ENCODE measurements at regions not wholly inside any gene's neighbourhood (a gene's known extent, or its start where the extent isn't known, plus 50 kb on each side); places are given as distances from the start of the nearest gene placed in this dataset.

DNA sequence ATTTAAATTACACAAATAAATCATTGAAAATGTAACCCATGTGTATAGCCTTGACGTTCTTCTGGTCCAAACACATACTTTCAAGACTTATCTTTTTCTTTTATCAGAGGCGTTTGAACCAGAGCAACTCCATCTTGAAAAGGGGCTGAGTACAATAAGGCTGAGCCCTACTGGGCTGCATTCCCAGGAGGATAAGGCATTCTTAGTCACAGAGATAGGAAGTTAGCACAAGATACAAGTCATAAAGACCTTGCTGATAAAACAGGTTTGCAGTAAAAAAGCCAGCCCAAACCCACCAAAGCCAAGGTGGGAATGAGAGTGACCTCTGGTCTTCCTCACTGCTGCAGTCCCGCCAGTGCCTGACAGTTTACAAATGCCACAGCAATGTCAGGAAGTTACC, 101.0 kb upstream of the IGSF10 start:
- in situ Hi-C loops (cut with MboI; ENCODE audit: low sequenced_read_pairs, unreplicated experiment): no loop called here
- no peak for DNase-seq (ENCODE audit: low spot score)
- TF ChIP-seq CTCF (IDR thresholded peaks at IDR 0.05; ENCODE audit: borderline replicate concordance, control extremely low read depth, extremely low read depth, insufficient read depth, missing control alignments): no peak

GRCh38 chr3:151560738-151561137, 99.9 kb upstream of the IGSF10 start:
- TF ChIP-seq CTCF (IDR thresholded peaks at IDR 0.05; ENCODE audit: borderline replicate concordance, control extremely low read depth, extremely low read depth, insufficient read depth, missing control alignments): no peak
- in situ Hi-C loops (cut with MboI; ENCODE audit: low sequenced_read_pairs, unreplicated experiment): no loop called here
- no peak for DNase-seq (ENCODE audit: low spot score)

DNA sequence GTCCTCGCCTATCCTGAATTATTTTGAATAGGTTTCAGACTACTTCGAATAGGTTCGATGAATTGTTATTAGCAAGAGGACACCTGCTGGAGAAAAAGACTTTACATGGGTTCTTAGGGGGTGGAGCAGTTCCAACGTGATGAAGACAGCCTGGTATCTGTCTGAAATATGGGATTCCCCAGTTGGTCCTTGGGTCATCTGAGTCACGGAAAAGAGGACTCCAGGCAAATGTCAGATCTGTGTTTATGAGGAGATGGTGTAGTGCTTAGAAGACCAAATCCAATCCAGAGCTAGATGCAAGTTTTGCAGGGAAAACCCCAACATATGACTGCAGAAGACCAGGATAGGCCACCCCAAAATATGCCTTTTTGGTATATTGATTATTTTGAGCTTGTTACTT, 98.9 kb upstream of the IGSF10 start:
- in situ Hi-C loops (cut with MboI; ENCODE audit: low sequenced_read_pairs, unreplicated experiment): no loop called here
- no peak for DNase-seq (ENCODE audit: low spot score)
- TF ChIP-seq CTCF (IDR thresholded peaks at IDR 0.05; ENCODE audit: borderline replicate concordance, control extremely low read depth, extremely low read depth, insufficient read depth, missing control alignments): no peak

DNA sequence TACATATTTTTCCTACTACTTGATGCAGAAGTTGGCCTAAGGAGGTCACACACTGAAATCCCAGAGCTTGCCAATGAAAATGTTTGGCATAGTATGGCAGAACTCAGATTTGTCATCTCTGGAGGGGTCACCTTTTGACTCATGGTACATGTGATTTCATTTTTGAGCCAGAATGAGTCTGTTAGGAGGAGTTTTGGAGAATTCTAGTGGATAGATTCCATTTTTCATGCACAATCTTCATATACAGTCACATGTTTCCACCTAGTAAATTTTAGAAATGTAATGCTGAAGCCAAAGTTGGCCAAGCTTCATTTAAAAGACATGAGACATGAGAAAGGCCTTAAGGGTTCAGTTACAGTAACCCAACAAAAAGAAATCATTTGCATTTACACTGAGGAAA, 97.8 kb upstream of the IGSF10 start:
- no peak for DNase-seq (ENCODE audit: low spot score)

DNA sequence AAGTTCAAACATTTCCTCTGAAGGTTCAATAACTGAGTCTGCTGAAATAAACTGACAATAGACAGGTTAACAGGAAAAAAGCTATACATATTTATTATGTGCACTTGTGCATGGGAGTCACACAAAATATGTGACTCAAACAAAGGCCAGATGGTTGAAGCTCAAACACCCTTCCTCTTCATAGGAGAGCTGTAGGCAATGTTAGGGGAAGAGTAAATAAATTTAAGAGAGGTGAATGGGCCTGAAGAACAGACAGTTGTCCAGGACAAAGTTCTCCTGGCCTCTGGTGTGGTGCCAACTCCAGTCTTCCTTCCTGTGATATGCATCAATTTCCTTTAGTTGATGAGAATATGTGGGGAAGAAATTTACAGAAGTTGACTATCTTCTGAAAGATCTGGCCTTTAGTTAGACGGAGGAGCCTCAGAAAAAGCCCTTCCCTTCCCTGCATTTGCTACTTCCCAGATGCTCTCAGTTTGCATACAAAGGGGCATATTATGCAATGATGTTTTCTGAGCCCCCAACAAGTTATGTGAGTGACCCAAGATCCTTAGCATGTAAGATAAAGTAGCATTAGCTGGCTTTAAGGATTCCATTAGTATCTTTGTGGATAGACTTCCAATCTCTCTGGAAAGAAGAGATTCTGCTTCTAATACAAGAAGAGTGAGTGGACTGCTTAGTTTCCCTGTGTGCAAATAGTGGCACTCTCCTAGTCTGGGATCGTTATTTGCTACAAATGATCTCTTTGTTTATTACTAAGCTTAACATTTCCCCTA, 96.4 kb upstream of the IGSF10 start:
- in situ Hi-C loops (cut with MboI; ENCODE audit: low sequenced_read_pairs, unreplicated experiment): no loop called here
- no peak for DNase-seq (ENCODE audit: low spot score)
- no peak for TF ChIP-seq CTCF (IDR thresholded peaks at IDR 0.05; ENCODE audit: borderline replicate concordance, control extremely low read depth, extremely low read depth, insufficient read depth, missing control alignments)

More for the DNA sequence above, 97.8 kb upstream of the IGSF10 start:
- TF ChIP-seq CTCF (IDR thresholded peaks at IDR 0.05; ENCODE audit: borderline replicate concordance, control extremely low read depth, extremely low read depth, insufficient read depth, missing control alignments): no peak
- in situ Hi-C loops (cut with MboI; ENCODE audit: low sequenced_read_pairs, unreplicated experiment): no loop called here

- in situ Hi-C loops (cut with MboI; ENCODE audit: low sequenced_read_pairs, unreplicated experiment): no loop called here
- no peak for TF ChIP-seq CTCF (IDR thresholded peaks at IDR 0.05; ENCODE audit: borderline replicate concordance, control extremely low read depth, extremely low read depth, insufficient read depth, missing control alignments)
- no peak for DNase-seq (ENCODE audit: low spot score)
Observed at GRCh38 chr3:151556596-151556995, 95.7 kb upstream of the IGSF10 start.
